Pons (tissue), 1 donor: ENCODE measurements at regions not wholly inside any gene's neighbourhood (a gene's known extent, or its start where the extent isn't known, plus 50 kb on each side); places are given as distances from the start of the nearest gene placed in this dataset.
"Not testable (repeated sequence)": the region's sequence is repeated elsewhere in the genome, so short reads cannot be mapped to it uniquely, and the experiment has no call there.

Source experiments
- DNase-seq: peaks from one replicate; pipeline ENCODE4 v3.0.0-alpha.2; 2016; ENCODE audit warnings: low spot score

- no peak for DNase-seq
These were observed 339.4 kb upstream of the ID2 start for GRCh38 chr2:8342407-8342806.

GRCh38 chr2:8343031-8343430 lies 338.8 kb upstream of the ID2 start:
- DNase-seq = no peak

- DNase-seq = no peak
These were observed 337.4 kb upstream of the ID2 start for GRCh38 chr2:8344144-8345097.

GRCh38 chr2:8345200-8345599 lies 336.7 kb upstream of the ID2 start:
- DNase-seq = no peak

DNA sequence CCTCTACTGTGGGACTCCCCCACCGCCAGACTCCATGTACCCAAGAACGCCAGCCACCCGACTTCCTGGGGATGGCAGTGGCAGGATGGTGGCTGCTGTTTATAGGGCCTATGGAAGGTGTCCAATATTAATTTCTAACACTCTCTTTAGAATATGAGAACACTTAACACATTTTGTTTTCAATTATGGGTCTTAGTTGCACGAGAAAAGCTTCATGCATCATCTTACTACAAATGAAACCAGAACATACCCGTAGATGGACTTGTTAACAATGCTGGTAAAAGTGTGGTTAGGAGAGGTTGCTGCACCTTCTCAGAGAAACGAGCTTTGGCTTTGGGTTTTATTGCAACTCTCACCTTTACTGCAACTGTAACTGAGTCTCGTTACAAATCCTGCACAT lies 335.6 kb upstream of the ID2 start:
- DNase-seq = no peak

DNA sequence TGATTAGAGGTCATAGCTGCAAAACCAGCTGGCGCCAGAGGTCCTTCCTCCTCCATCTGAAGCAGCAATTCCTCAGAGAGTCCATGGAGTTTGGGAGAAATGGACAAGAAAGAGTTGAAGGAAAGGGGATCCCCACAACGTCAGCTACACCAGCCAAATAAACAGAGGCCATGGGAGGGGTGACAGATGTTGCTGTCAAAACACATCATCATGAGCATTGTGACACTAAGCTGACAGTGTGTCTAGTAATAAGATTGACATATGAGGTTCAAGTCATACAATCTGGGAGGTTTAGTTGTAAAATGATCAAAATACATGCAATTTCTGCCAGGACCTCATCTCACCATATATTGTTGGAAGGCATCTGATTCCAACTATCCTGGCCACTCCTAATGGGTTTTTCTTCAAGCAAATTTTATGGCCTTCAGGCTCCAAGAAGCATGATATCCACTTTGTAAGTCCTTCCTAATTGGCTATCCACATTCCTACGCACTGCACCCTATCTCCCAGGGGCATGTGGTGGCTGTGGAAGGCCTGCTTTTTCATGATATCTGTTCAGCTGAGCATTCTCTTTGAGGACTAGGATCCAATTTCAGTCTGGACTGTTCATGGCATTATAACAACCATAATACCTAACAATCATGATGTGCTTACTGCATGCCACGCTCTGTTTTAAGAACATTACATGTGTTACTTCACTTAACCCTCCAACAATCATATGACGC lies 335.0 kb upstream of the ID2 start:
- DNase-seq = no peak

- DNase-seq = not testable (repeated sequence)
These were observed 332.9 kb upstream of the ID2 start for GRCh38 chr2:8348911-8349310.

DNA sequence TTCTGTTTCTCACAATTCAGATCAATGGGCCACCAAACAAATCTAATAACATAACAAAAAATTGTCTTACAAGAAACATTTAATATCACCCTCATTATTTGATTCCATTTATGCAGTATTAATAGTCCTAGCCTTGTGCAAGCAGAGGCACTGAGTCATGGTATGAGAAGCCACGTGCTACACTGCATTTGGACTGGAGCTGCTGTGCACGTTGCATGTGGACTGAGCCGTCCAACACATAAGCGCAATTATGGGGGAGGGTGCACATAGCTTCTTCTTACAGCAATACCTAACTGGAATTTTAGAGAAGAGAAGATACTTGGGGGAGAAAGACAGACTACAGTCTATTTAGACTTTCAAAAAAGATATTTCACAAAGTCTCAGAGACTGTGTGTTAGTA lies 329.6 kb upstream of the ID2 start:
- DNase-seq = no peak

DNA sequence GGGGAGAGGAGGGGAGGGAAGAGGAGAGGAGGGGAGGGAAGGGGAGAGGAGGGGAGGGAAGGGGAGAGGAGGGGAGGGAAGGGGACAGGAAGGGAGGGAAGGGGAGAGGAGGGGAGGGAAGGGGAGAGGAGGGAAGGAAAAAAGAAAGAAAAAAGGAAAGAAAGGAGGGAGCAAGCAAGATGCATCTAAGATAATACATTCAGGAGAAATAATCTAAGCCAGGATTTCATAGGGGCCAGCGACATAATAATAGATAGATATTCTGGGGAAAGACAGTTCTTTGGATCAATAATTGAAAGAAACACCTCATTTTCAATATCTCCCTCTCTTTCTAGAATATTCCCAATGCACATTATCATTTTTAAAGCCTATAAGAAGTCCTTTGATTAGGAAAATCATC lies 328.9 kb upstream of the ID2 start:
- DNase-seq = no peak

- no peak for DNase-seq
These were observed 326.6 kb upstream of the ID2 start for GRCh38 chr2:8355102-8355859.

- DNase-seq = no peak
These were observed 323.9 kb upstream of the ID2 start for GRCh38 chr2:8357738-8358518.

GRCh38 chr2:8361930-8362329 lies 319.9 kb upstream of the ID2 start:
- DNase-seq = no peak

DNA sequence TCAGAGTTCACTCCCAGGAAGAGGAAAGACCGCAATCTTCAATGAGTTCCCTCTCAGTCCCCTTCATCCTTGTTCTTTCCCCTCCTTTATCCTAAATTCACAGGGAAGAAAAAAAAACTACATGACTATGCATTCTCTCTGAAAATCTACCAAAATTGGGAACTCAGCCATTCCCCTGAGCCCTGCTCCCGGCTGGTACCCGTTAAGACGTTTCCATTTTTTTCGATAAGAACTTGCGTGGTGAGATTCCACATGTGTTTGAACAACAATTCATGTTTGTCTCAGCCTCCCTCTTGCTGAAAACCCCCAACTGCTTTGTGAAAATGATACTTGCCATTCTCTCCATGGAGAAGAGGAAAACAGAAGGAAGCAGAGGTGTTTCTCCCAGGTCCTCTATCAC lies 318.7 kb upstream of the ID2 start:
- no peak for DNase-seq

- DNase-seq = no peak
These were observed 317.2 kb upstream of the ID2 start for GRCh38 chr2:8364668-8365067.

- peak; percentile 9 for DNase-seq
These were observed 316.4 kb upstream of the ID2 start for GRCh38 chr2:8365331-8365910.

- DNase-seq = no peak
These were observed 314.0 kb upstream of the ID2 start for GRCh38 chr2:8367833-8368232.

- no peak for DNase-seq
These were observed 313.4 kb upstream of the ID2 start for GRCh38 chr2:8368463-8368862.

GRCh38 chr2:8369522-8369921 lies 312.3 kb upstream of the ID2 start:
- no peak for DNase-seq

- no peak for DNase-seq
These were observed 311.5 kb upstream of the ID2 start for GRCh38 chr2:8370258-8370802.

DNA sequence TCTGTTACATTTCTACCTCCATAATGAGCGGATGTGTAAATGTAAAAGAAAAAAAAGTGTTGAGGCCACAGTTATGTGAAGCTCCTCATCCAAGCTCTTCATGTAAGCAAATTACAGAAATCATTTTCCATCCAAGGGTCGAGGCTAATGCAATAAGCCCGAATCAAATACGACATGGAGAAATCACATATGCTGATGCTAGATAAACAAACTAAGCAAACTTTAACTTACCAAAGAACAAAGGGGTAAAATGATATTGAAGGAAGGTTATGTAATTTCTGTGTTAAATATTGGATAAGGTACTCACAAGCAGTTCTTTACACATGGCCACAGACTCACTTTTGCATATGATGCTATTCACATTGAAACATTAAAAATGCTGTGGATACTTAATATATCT lies 310.2 kb upstream of the ID2 start:
- no peak for DNase-seq

DNA sequence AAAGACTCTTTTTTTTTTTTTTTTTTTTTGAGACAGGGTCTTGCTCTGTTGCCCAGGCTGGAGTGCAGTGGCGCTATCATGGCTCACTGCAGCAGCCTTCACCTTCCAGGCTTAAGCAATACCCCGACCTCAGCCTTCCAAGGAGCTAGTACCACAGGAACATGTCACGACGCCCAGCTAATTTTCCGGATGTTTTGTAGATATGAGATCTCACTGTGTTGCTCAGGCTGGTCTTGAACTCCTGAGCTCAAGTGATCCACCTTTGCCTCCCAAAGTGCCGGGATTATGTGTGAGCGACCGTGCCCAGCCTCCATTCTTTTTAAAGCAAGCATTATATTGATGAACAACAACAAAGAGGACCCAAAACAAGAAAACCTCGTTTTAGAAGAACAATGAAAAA lies 307.1 kb upstream of the ID2 start:
- no peak for DNase-seq
